ENCODE measurements at regions not wholly inside any gene's neighbourhood (a gene's known extent, or its start where the extent isn't known, plus 50 kb on each side); places are given as distances from the start of the nearest gene placed in this dataset.

- no peak overlapping the region for H3K4me3 ChIP-seq (ENCODE audit: low read depth, low read length)
- TF ChIP-seq CTCF (IDR thresholded peaks at IDR 0.05; ENCODE audit: low read depth, low read length), result no peak
- no peak for DNase-seq (ENCODE audit: low read depth, low spot score)
- in situ Hi-C loops (cut with HindIII; ENCODE audit: low sequenced_read_pairs), result no loop called here
These were observed 74.4 kb upstream of the GALNT9 start for GRCh38 chr12:132403636-132404434.

DNA sequence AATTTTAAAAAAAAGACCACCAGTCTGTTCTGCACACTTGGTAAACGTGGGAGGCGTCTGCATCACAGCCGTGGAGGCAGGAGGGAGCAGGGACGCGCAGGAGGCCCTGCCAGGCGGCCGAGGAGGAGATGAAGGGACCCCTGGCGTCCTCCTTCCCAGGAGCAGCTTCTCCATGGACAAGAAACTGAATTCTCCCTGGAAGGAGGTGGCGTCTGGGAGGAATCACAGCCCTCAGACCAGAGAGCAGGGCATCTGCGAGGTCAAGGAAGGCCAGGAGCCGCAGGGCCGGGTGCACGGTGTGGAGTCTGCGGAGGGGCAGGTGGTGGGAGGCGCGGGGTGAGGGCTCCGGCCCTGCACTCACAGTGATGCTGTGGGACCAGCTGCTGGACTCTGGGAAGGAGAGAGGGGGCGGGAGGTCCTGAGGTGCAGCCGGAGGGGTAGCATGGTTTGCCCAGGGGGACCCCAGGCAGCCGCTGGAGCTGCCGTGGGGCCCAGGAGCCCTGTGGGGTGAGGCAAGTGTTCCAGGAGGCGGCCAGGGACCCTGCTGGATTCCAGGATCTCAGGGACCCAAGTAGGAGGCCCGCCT, 73.5 kb upstream of the GALNT9 start:
- no peak for DNase-seq (ENCODE audit: low read depth, low spot score)
- in situ Hi-C loops (cut with HindIII; ENCODE audit: low sequenced_read_pairs), result no loop called here
- TF ChIP-seq CTCF (IDR thresholded peaks at IDR 0.05; ENCODE audit: low read depth, low read length), result no peak
- H3K4me3 ChIP-seq (ENCODE audit: low read depth, low read length), result no peak overlapping the region

DNA sequence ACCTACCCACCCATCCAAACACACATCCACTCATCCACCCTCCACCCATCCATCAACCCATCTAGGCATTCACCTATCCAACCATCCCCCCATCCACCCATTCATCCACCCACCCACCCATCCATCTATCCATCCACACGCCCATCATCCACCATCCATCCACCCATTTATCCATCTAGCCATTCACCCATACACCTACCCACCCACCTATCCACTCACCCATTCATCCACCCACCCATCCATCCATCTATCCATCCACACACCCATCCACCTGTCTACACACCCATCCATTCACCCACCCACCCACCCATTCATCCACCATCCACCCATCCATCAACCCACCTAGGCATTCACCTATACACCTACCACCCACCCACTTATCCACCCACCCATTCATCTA, 72.6 kb upstream of the GALNT9 start:
- H3K4me3 ChIP-seq (ENCODE audit: low read depth, low read length), result no peak overlapping the region
- in situ Hi-C loops (cut with HindIII; ENCODE audit: low sequenced_read_pairs), result no loop called here
- no peak for DNase-seq (ENCODE audit: low read depth, low spot score)
- TF ChIP-seq CTCF (IDR thresholded peaks at IDR 0.05; ENCODE audit: low read depth, low read length), result no peak

- in situ Hi-C loops (cut with HindIII; ENCODE audit: low sequenced_read_pairs), result no loop called here
- no peak overlapping the region for H3K4me3 ChIP-seq (ENCODE audit: low read depth, low read length)
- DNase-seq (ENCODE audit: low read depth, low spot score), result no peak
- no peak for TF ChIP-seq CTCF (IDR thresholded peaks at IDR 0.05; ENCODE audit: low read depth, low read length)
These were observed 70.7 kb upstream of the GALNT9 start for GRCh38 chr12:132400011-132400641.

DNA sequence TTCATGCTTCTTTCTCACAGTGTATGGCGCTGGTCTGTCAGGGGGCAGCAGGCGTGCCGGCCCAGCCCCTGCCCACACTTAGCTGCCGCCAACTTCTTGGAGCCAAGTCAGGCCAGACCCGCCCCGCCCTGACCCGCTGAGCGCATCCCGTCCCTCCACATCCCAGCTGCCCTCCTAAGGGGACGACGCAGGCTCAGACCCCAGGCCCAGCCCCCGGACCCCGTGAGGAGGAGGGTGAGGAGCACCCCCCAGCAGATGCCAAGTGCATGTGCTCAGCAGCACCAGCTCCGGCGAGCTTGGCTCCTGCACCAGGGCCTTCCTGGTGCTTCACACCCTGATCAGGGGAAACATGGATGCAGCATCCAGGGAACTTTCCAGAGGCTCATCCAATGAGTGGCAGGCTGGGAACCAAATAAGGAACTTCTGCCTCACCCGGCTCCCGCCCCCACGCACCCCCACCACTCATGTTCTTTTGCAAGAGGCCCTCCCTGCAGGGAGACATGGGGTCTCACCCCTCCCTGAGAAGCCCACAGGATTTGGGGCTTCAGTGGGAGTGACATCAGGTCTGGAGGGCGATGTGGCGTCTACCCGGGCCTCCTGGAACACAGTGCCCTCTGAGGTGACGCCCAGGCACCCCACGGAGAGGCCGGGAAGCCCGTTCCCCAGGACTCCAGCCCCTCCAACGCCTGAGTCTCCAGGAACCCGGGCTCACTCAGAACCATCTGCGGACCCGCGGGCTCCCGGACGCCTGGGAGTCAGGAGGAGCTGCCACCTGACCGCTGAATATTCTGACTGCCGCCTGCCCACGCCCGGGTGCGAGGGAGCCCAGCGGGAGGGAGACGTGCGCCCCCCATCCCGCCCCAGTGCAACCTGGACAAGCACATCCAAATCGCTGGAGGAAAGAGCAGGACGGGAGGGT, 70.0 kb upstream of the GALNT9 start:
- H3K4me3 ChIP-seq (ENCODE audit: low read depth, low read length), result no peak overlapping the region
- in situ Hi-C loops (cut with HindIII; ENCODE audit: low sequenced_read_pairs), result no loop called here

More for the DNA sequence above, 70.0 kb upstream of the GALNT9 start:
- TF ChIP-seq CTCF (IDR thresholded peaks at IDR 0.05; ENCODE audit: low read depth, low read length), result no peak
- no peak for DNase-seq (ENCODE audit: low read depth, low spot score)

Data from astrocyte of the spinal cord (primary cell).